IPS DF 6.9 (cell line): ENCODE measurements at regions not wholly inside any gene's neighbourhood (a gene's known extent, or its start where the extent isn't known, plus 50 kb on each side); places are given as distances from the start of the nearest gene placed in this dataset.
"Not testable (repeated sequence)": the region's sequence is repeated elsewhere in the genome, so short reads cannot be mapped to it uniquely, and the experiment has no call there.

Experiments used
- DNase-seq: peaks from one replicate; pipeline ENCODE4 v3.0.0-alpha.2; 2013; ENCODE audit warnings: low read depth, low spot score
- H3K27ac ChIP-seq: one replicate; pipeline ENCODE4 v1.5.1; 2013; ENCODE audit warnings: low read length, control low read depth
- H3K27me3 ChIP-seq: 2 replicates; pipeline ENCODE4 v1.6.1; 2013; ENCODE audit warnings: mild to moderate bottlenecking, low read length; ENCODE audit not compliant: control insufficient read depth, insufficient read depth
- H3K36me3 ChIP-seq: 2 replicates; pipeline ENCODE4 v1.6.1; 2013; ENCODE audit warnings: low read length; ENCODE audit not compliant: control insufficient read depth, insufficient read depth
- H3K4me1 ChIP-seq: 2 replicates; pipeline ENCODE4 v1.6.1; 2013; ENCODE audit warnings: low read length; ENCODE audit not compliant: control insufficient read depth, insufficient read depth
- H3K4me3 ChIP-seq: 2 replicates; pipeline ENCODE4 v1.5.1; 2013; ENCODE audit warnings: mild to moderate bottlenecking, low read length
- H3K9me3 ChIP-seq: 2 replicates; pipeline ENCODE4 v1.6.1; 2013; ENCODE audit warnings: low read length, inconsistent platforms; ENCODE audit not compliant: control insufficient read depth, insufficient read depth
- WGBS: extraction: QIAGEN DNeasy Blood & Tissue Kit; methylation state at CpG from one replicate; pipeline ENCODE4 v1.1.7; 2013; ENCODE audit warnings: mixed read lengths, missing lambda C conversion rate; ENCODE audit not compliant: insufficient read length, insufficient coverage; 5-methylcytosine and 5-hydroxymethylcytosine counted together

GRCh38 chr3:190959077-190959476, 96.6 kb upstream of the GMNC start:
- no peaks in the 10 kb centered on the region for H3K36me3 ChIP-seq
- no peaks in the 10 kb centered on the region for H3K4me1 ChIP-seq
- no peaks in the 10 kb centered on the region for H3K27me3 ChIP-seq
- DNase-seq: no peak
- no peak overlapping the region for H3K27ac ChIP-seq
- WGBS: no CpG with 5 or more reads among the region's 1 CpG
- H3K9me3 ChIP-seq: no peaks in the 10 kb centered on the region
- H3K4me3 ChIP-seq: no peak overlapping the region

- Histone ChIP-seq H3K27ac (no peak overlapping the region), H3K27me3 (no peaks in the 10 kb centered on the region), H3K9me3 (no peaks in the 10 kb centered on the region), H3K36me3 (no peaks in the 10 kb centered on the region), H3K4me3 (no peak overlapping the region), H3K4me1 (no peaks in the 10 kb centered on the region; the same call in 1 of the 2 replicates)
- DNase-seq: no peak
- WGBS: no CpG with 5 or more reads among the region's 5 CpGs
Observed at GRCh38 chr3:190941694-190942260, 79.3 kb upstream of the GMNC start.

GRCh38 chr3:190934616-190935015, 72.1 kb upstream of the GMNC start:
- not testable (repeated sequence) for H3K9me3 ChIP-seq, H3K27me3 ChIP-seq, DNase-seq, H3K36me3 ChIP-seq, H3K27ac ChIP-seq, H3K4me1 ChIP-seq, H3K4me3 ChIP-seq
- no CpG with 5 or more reads among the region's 9 CpGs for WGBS

- no CpG with 5 or more reads among the region's 3 CpGs for WGBS
- 0 out of 2 replicates have a peak, but pooled peaks cover 2% of the 10 kb centered on the region for H3K36me3 ChIP-seq
- H3K27ac ChIP-seq: no peak overlapping the region
- H3K9me3 ChIP-seq: no peaks in the 10 kb centered on the region
- no peak overlapping the region for H3K4me3 ChIP-seq
- H3K27me3 ChIP-seq: no peaks in the 10 kb centered on the region
- DNase-seq: no peak
- no peaks in the 10 kb centered on the region; the same call in 1 of the 2 replicates for H3K4me1 ChIP-seq
Observed at GRCh38 chr3:190926619-190927018, 64.1 kb upstream of the GMNC start.

GRCh38 chr3:190912736-190913135, 50.2 kb upstream of the GMNC start:
- H3K27ac ChIP-seq: no peak overlapping the region
- H3K36me3 ChIP-seq: no peaks in the 10 kb centered on the region
- no peak for DNase-seq
- no peaks in the 10 kb centered on the region for H3K27me3 ChIP-seq
- H3K4me3 ChIP-seq: no peak overlapping the region
- H3K4me1 ChIP-seq: no peaks in the 10 kb centered on the region
- H3K9me3 ChIP-seq: no peaks in the 10 kb centered on the region
- no CpG with 5 or more reads among the region's 5 CpGs for WGBS
